GM13976 (cell line): ENCODE measurements at regions not wholly inside any gene's neighbourhood (a gene's known extent, or its start where the extent isn't known, plus 50 kb on each side); places are given as distances from the start of the nearest gene placed in this dataset.

Experiments used
- DNase-seq: peaks from one replicate; pipeline ENCODE4 v3.0.0; 2012; ENCODE audit warnings: low spot score
- CTCF ChIP-seq: IDR thresholded peaks from 2 replicates; pipeline ENCODE4 v1.5.1; 2012; ENCODE audit warnings: borderline replicate concordance, mild to moderate bottlenecking; ENCODE audit not compliant: insufficient read depth; ENCODE audit errors: extremely low read depth, missing control alignments, control extremely low read depth
- in situ Hi-C: fragments of 300-500 bp; cut with MboI; formaldehyde crosslinking; loops from one replicate; pipeline ENCODE4 v1.12.0; 2022; ENCODE audit warnings: low sequenced_read_pairs, mixed read lengths, inconsistent platforms; ENCODE audit not compliant: unreplicated experiment

GRCh38 chrX:78603908-78604307 is 55.2 kb downstream of the RTL3 start:
- TF ChIP-seq CTCF, result no peak
- no peak for DNase-seq
- in situ Hi-C loops, result no loop called here

- in situ Hi-C loops, result no loop called here
- DNase-seq, result no peak
- no peak for TF ChIP-seq CTCF
These were observed 63.1 kb downstream of the RTL3 start for GRCh38 chrX:78595901-78596502.

- in situ Hi-C loops, result no loop called here
- DNase-seq, result no peak
- no peak for TF ChIP-seq CTCF
These were observed 65.4 kb downstream of the RTL3 start for GRCh38 chrX:78593701-78594100.

GRCh38 chrX:78592030-78592429 is 67.1 kb downstream of the RTL3 start:
- DNase-seq, result no peak
- TF ChIP-seq CTCF, result no peak
- in situ Hi-C loops, result no loop called here

GRCh38 chrX:78574306-78574705 is 84.8 kb downstream of the RTL3 start:
- DNase-seq, result no peak
- TF ChIP-seq CTCF, result no peak
- in situ Hi-C loops, result loop anchor here (25.0 kb wide), 1 partner anchor 513 kb away; no protein-coding TSS in a partner anchor

GRCh38 chrX:78573630-78574029 is 85.5 kb downstream of the RTL3 start:
- in situ Hi-C loops, result loop anchor here (25.0 kb wide), 1 partner anchor 514 kb away; no protein-coding TSS in a partner anchor

More at GRCh38 chrX:78573630-78574029, 85.5 kb downstream of the RTL3 start:
- no peak for TF ChIP-seq CTCF
- no peak for DNase-seq
